ENCODE measurements at regions not wholly inside any gene's neighbourhood (a gene's known extent, or its start where the extent isn't known, plus 50 kb on each side); places are given as distances from the start of the nearest gene placed in this dataset.
"Not testable (repeated sequence)": the region's sequence is repeated elsewhere in the genome, so short reads cannot be mapped to it uniquely, and the experiment has no call there.

DNA sequence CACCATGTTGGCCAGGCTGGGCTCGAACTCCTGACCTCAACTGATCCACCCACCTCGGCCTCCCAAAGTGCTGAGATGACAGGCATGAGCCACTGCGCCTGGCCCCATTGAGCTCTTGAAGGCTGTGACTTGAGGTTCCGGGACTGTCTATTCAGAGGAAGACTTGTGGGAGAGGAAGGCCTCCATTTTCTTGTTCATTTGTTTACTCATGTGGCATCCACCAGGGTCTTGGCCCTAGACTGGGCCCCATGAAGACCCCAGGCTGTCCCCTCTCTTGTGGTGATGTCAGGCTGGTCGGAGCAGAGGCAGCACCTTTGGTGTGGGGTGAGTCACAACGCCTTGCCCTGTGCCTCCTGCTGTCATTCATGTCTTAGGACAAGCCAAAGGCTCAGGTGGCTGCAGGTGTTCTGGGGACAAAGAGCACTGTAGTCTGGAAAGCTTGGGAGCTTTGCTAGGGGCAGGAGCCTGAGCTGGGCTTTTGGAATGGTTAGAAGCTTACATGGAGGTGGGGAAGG is 224.6 kb upstream of the C1orf174 start:
- no peak overlapping the region for H3K27ac Mint-ChIP-seq
- H3K36me3 Mint-ChIP-seq: no peaks in the 10 kb centered on the region
- ATAC-seq (no peak), DNase-seq (ENCODE audit: low spot score in 2 of 2) (peak in 1 of 2 donors; percentile 35)
- no peaks in the 10 kb centered on the region for H3K9me3 Mint-ChIP-seq

GRCh38 chr1:4126251-4126650 is 226.2 kb upstream of the C1orf174 start:
- no peak overlapping the region for H3K27ac Mint-ChIP-seq
- ATAC-seq (no peak), DNase-seq (ENCODE audit: low spot score in 2 of 2) (no peak)
- H3K9me3 Mint-ChIP-seq: no peaks in the 10 kb centered on the region
- no peaks in the 10 kb centered on the region for H3K36me3 Mint-ChIP-seq

DNA sequence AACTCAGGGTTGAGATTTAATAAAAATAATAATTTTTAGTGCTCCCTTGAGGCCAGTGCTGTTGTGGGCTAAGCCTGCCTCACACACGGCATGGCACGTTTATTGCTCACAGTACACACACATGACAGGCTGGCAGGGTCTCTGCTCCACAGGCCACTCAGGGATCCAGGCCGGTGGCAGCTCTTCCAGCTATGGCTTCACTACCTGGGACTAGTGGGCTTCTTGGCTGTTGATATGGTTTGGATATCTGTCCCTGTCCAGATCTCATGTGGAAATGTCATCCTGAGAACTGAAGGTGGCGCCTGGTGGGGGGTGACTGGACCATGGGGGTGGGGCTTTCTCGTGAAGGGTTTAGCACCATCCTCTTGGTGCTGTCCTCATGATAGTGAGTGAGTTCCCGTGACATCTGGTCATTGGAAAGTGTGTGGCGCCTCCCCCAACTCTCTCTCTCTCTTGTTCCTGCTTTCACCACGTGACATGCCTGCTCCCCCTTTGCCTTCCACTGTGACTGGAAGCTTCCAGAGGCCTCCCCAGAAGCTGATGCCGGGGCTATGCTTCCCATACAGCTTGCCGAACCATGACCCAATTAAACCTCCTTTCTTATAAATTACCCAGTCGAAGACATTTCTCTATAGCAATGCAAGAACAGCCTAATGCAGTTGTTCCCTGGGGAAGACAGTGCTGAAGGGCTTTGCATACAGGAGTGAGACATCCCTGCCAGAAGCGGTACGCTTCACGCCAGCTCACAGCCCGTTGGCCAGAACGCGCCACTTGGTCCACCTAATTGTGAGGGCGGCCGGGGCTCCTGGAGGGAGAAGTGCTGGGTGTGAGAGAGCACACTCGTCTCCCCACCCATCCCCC is 226.9 kb upstream of the C1orf174 start:
- ATAC-seq (no peak), DNase-seq (ENCODE audit: low spot score in 2 of 2) (no peak)
- Mint-ChIP-seq H3K36me3 (no peaks in the 10 kb centered on the region), H3K9me3 (no peaks in the 10 kb centered on the region), H3K27ac (no peak overlapping the region)

DNA sequence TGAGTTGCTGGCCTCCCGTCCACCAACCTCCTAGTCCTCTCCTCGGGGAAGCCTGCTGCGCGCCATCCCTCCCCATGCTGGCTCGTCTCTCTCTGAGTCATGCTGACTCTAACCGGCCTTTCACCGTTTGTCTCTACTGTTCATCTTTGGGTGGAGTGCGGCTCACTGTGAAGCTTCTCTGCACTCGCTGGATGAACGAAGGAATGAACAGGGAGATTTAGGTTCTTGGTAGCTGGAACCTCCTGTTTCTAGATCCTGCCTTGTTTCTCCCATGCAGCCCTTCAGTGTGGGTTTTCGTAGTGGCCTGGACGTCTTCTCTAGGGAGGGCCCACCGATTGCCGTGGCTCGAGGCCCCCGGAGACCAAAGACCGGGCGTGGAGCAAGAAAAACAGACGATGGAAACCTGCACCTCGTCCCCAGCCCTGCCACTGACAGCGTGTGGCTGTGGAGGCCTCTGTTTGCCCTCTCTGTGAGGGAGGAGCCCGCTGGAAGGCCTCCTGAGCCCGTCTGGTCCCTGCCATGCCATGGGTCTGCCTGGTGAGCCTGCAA is 227.6 kb upstream of the C1orf174 start:
- ATAC-seq (no peak), DNase-seq (ENCODE audit: low spot score in 2 of 2) (no peak)
- no peak overlapping the region for H3K27ac Mint-ChIP-seq
- H3K9me3 Mint-ChIP-seq: no peaks in the 10 kb centered on the region
- H3K36me3 Mint-ChIP-seq: no peaks in the 10 kb centered on the region

DNA sequence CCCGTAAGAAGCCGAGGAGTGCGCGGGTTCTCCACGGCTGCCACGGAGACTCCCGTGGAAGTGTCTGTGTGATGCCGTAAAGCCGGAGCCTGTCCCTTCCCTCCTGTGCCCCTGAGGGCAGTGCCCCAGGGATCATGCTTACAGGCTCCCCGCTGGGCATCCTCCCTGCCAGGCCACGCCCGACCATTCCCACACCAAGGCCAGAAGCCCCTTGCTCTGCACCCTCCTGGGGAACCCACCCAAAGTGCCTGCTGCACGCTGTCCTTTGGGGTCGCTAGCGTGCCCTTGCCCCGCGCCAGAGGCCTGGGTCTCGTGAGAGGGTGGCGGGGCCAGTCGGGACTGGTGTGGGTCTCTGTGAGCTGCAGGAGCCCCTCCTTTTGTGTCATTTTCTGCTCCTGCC is 228.5 kb upstream of the C1orf174 start:
- DNase-seq (ENCODE audit: low spot score in 2 of 2) (no peak), ATAC-seq (no peak)
- Mint-ChIP-seq H3K9me3 (no peaks in the 10 kb centered on the region), H3K36me3 (no peaks in the 10 kb centered on the region), H3K27ac (no peak overlapping the region)

DNA sequence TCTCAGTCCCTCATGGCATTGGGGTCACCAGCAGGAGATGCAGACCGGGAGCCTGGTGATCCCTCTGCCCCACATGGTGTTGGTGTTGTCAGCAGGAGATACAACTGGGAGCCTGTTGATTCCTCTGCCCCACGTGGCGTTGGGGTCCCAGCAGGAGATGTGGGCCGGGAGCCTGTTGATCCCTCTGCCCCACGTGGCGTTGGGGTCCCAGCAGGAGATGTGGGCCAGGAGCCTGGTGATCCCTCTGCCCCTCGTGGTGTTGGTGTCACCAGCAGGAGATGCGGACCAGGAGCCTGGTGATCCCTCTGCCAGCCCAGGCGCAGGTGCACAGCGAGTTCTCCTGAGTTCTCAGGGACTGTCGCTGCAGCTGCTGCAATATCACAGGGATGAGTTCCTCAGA is 229.6 kb upstream of the C1orf174 start:
- no peak for DNase-seq (ENCODE audit: low spot score in 2 of 2)
- H3K36me3 Mint-ChIP-seq: no peaks in the 10 kb centered on the region

GRCh38 chr1:4130096-4130495 is 230.0 kb upstream of the C1orf174 start:
- H3K27ac Mint-ChIP-seq: no peak overlapping the region
- no peak for DNase-seq (ENCODE audit: low spot score in 2 of 2)
- ATAC-seq: no peak
- H3K36me3 Mint-ChIP-seq: no peaks in the 10 kb centered on the region
- H3K9me3 Mint-ChIP-seq: no peaks in the 10 kb centered on the region

More for the DNA sequence above, 229.6 kb upstream of the C1orf174 start:
- H3K27ac Mint-ChIP-seq: no peak overlapping the region
- no peaks in the 10 kb centered on the region for H3K9me3 Mint-ChIP-seq
- no peak for ATAC-seq

DNA sequence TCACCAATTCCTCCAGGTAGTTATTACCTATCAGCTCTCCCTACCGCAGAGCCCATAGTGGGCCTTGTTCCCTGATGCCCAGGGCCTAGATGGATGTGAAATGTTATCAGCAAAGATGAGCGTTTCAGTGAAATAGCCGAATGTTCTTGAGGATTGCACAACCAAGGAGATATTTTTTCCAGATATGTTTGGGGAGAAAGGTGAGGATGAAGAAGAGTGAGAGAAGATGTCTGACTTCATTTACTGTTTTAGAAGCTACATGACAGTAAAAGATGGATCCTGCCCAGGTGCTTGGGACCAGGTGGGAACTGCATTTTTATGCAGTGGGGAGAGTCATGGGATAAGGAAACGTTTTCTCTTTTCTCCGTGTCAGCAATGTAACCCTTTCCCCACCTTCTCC is 231.7 kb upstream of the C1orf174 start:
- Mint-ChIP-seq H3K9me3 (peaks cover 14% of the 10 kb centered on the region in 2 donors), H3K36me3 (peaks cover 0 to 7% of the 10 kb centered on the region in 2 donors), H3K27ac (no peak overlapping the region)
- no peak for DNase-seq (ENCODE audit: low spot score in 2 of 2)
- ATAC-seq: no peak

GRCh38 chr1:4132352-4133296 is 232.6 kb upstream of the C1orf174 start:
- H3K27ac Mint-ChIP-seq: no peak overlapping the region
- ATAC-seq (no peak), DNase-seq (ENCODE audit: low spot score in 2 of 2) (no peak)
- H3K36me3 Mint-ChIP-seq: peaks cover 0 to 7% of the 10 kb centered on the region in 2 donors
- peaks cover 17 to 18% of the 10 kb centered on the region in 2 donors for H3K9me3 Mint-ChIP-seq

- DNase-seq (ENCODE audit: low spot score in 2 of 2): no peak
- Mint-ChIP-seq H3K27ac (no peak overlapping the region), H3K36me3 (peaks cover 0 to 7% of the 10 kb centered on the region in 2 donors), H3K9me3 (peaks cover 23 to 24% of the 10 kb centered on the region in 2 donors)
- ATAC-seq: no peak
Observed at GRCh38 chr1:4133297-4133938, 233.3 kb upstream of the C1orf174 start.

GRCh38 chr1:4133939-4134321 is 233.9 kb upstream of the C1orf174 start:
- Mint-ChIP-seq H3K27ac (no peak overlapping the region), H3K36me3 (peaks cover 0 to 7% of the 10 kb centered on the region in 2 donors), H3K9me3 (peaks cover 23 to 24% of the 10 kb centered on the region in 2 donors)
- ATAC-seq (no peak), DNase-seq (ENCODE audit: low spot score in 2 of 2) (no peak)

- not testable (repeated sequence) for H3K27ac Mint-ChIP-seq; ATAC-seq; H3K36me3 Mint-ChIP-seq; DNase-seq (ENCODE audit: low spot score in 2 of 2)
- H3K9me3 Mint-ChIP-seq: peaks cover 23 to 24% of the 10 kb centered on the region in 2 donors
Observed at GRCh38 chr1:4135853-4136252, 235.8 kb upstream of the C1orf174 start.

GRCh38 chr1:4137621-4138415 is 237.7 kb upstream of the C1orf174 start:
- peaks cover 23 to 24% of the 10 kb centered on the region in 2 donors for H3K9me3 Mint-ChIP-seq
- peaks cover 0 to 7% of the 10 kb centered on the region in 2 donors for H3K36me3 Mint-ChIP-seq
- no peak for DNase-seq (ENCODE audit: low spot score in 2 of 2)
- no peak for ATAC-seq
- H3K27ac Mint-ChIP-seq: no peak overlapping the region

DNA sequence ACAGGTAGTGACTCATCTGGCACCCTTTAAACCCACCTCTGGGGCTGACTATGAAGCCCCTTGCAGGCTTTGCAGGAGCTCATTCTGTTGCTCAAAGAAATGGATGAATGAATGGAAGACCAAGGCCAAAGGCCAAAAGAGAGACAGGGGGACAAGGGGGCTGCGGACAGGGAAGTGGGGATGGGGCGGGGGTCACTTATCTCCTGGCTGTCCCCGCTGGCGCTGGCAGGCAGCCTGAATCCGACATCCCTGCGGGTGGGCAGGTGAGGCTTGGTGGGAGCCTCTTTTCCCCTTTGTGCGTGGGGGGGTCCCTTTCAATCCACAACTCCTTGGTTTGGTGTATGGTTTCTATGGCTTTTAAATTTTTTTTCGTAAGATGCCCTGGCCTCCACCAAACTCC is 239.6 kb upstream of the C1orf174 start:
- Mint-ChIP-seq H3K9me3 (peaks cover 23 to 24% of the 10 kb centered on the region in 2 donors), H3K36me3 (peaks cover 0 to 7% of the 10 kb centered on the region in 2 donors), H3K27ac (no peak overlapping the region)
- DNase-seq (ENCODE audit: low spot score in 2 of 2) (no peak), ATAC-seq (no peak)

DNA sequence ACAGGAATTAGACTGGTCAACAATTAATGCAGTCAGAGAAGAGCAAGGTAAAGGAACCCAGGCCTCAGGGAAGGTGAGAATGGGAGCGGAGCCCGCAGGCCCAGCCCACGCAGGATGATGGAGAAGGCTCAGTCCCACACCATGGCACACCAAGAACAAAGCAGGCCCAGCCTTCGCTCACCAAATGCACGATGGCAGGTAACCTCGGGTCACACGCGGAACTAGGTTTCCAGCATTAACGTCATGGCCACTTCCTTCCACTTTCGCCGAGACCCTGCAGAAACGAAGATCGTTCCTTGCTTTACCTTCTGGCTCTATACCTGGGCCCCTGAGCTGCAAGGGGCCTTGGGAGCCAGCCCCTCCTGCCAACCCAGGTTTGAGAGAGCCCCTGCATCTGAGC is 240.2 kb upstream of the C1orf174 start:
- Mint-ChIP-seq H3K36me3 (peaks cover 0 to 7% of the 10 kb centered on the region in 2 donors), H3K9me3 (peaks cover 23 to 24% of the 10 kb centered on the region in 2 donors), H3K27ac (no peak overlapping the region)
- DNase-seq (ENCODE audit: low spot score in 2 of 2) (no peak), ATAC-seq (no peak)

DNA sequence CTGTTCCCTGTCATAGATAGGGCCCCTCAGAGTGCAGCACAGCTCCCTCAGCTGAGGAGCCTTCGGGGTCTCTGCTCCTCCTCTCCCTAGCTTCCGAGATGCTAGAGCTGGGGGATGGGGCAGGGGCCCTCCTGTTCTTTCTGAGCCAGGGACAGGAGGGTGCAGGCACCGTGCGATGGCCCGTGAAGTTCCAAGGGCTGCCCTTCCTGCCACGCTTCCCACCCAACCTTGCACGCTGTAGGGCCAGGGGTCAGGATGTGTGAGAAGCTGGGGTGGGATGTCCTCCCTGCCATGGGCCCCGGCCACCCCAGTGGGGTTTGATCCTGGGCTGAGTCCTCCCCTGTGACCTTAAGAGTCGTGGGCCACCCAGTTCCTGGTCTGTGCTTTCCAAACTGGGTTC is 240.7 kb upstream of the C1orf174 start:
- DNase-seq (ENCODE audit: low spot score in 2 of 2) (no peak), ATAC-seq (no peak)
- no peak overlapping the region for H3K27ac Mint-ChIP-seq
- H3K36me3 Mint-ChIP-seq: peaks cover 0 to 7% of the 10 kb centered on the region in 2 donors
- H3K9me3 Mint-ChIP-seq: peaks cover 18 to 19% of the 10 kb centered on the region in 2 donors
